ENCODE measurements at regions not wholly inside any gene's neighbourhood (a gene's known extent, or its start where the extent isn't known, plus 50 kb on each side); places are given as distances from the start of the nearest gene placed in this dataset.

GRCh38 chr10:109007514-109007913 is 915.8 kb downstream of the XPNPEP1 start:
- TF ChIP-seq CTCF (conservative IDR thresholded peaks at IDR 0.05; ENCODE audit: low read depth, low read length) (no peak), BHLHE40 (IDR thresholded peaks at IDR 0.05; ENCODE audit: low read depth, low read length) (no peak), SMC3 (IDR thresholded peaks at IDR 0.05; ENCODE audit: low read depth, low read length) (no peak), POLR2A (IDR thresholded peaks at IDR 0.05; ENCODE audit: low read depth, low read length) (no peak), ELK1 (IDR thresholded peaks at IDR 0.05; ENCODE audit: borderline replicate concordance, low read depth, low read length) (no peak), RCOR1 (IDR thresholded peaks at IDR 0.05; ENCODE audit: insufficient replicate concordance, low read length) (no peak)

All from IMR-90 (cell line).